ENCODE measurements at regions not wholly inside any gene's neighbourhood (a gene's known extent, or its start where the extent isn't known, plus 50 kb on each side); places are given as distances from the start of the nearest gene placed in this dataset.

DNA sequence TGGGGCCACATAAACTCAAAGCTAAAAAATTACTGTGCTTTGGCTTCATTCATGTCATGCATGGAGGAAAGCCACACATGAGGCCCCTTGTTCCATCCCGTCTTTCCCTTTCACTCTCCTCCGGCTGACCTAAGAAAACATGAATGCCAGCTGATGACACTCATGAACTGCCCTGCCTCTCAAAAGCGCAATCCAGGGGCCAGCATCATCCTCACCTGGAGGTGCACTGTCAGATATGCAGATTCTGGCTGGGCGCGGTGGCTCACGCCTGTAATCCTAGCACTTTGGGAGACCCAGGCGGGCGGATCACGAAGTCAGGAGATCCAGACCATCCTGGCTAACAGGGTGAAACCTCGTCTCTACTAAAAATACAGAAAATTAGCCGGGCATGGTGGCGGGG lies 116.1 kb upstream of the FOXN3 start:
- CTCF ChIA-PET: no interaction called here
- H3K9me3 ChIP-seq (ENCODE audit: control insufficient read depth, insufficient read depth, low read length): no peaks in the 10 kb centered on the region
- no peak overlapping the region for H3K27ac ChIP-seq (ENCODE audit: low read depth, low read length)
- H3K27me3 ChIP-seq (ENCODE audit: control insufficient read depth, insufficient read depth, low read length): no peaks in the 10 kb centered on the region
- H3K4me3 ChIP-seq (ENCODE audit: low read depth, low read length): no peak overlapping the region
- no peak for DNase-seq (ENCODE audit: low read depth, low spot score)
- TF ChIP-seq, protein P1, sequence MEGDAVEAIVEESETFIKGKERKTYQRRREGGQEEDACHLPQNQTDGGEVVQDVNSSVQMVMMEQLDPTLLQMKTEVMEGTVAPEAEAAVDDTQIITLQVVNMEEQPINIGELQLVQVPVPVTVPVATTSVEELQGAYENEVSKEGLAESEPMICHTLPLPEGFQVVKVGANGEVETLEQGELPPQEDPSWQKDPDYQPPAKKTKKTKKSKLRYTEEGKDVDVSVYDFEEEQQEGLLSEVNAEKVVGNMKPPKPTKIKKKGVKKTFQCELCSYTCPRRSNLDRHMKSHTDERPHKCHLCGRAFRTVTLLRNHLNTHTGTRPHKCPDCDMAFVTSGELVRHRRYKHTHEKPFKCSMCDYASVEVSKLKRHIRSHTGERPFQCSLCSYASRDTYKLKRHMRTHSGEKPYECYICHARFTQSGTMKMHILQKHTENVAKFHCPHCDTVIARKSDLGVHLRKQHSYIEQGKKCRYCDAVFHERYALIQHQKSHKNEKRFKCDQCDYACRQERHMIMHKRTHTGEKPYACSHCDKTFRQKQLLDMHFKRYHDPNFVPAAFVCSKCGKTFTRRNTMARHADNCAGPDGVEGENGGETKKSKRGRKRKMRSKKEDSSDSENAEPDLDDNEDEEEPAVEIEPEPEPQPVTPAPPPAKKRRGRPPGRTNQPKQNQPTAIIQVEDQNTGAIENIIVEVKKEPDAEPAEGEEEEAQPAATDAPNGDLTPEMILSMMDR (IDR thresholded peaks at IDR 0.05; ENCODE audit: low read depth, low read length): no peak
- POLR2A ChIA-PET: no interaction called here

DNA sequence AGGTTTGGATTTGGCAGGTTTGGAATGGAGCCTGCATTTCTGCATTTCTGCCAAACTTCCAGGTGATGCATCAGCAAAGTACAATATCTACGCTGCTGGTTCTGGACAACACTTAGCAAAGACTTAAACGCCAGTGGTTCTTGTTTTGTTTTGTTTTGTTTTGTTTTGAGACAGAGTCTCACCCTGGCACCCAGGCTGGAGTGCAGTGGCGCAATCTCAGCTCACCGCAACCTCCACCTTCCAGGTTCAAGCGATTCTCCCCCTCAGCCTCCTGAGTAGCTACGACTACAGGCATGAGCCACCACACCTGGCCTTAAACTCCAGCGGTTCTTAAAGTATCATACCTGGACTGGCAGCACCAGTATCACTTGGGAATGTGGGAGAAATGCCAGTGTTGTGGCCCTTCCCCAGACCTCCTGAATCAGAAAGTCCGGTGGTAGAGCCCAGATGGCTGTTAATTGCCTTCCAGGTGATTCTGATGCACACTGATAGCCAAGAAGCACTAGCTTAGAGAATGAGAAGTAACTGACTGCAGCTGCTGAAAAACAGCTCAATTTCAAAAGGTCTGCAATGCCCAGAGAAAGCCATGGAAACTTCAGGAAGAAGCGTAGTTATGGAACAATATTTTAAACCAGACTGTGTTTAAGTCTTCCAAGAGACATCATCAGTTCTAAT lies 114.8 kb upstream of the FOXN3 start:
- H3K27ac ChIP-seq (ENCODE audit: low read depth, low read length): no peak overlapping the region
- H3K4me3 ChIP-seq (ENCODE audit: low read depth, low read length): no peak overlapping the region
- TF ChIP-seq, protein P1 (IDR thresholded peaks at IDR 0.05; ENCODE audit: low read depth, low read length): no peak
- CTCF ChIA-PET: interaction anchor here (0.6 kb wide), 2 partner anchors 121 to 491 kb away, joined by 3 read pairs; no protein-coding TSS in a partner anchor
- H3K9me3 ChIP-seq (ENCODE audit: control insufficient read depth, insufficient read depth, low read length): no peaks in the 10 kb centered on the region
- H3K27me3 ChIP-seq (ENCODE audit: control insufficient read depth, insufficient read depth, low read length): no peaks in the 10 kb centered on the region
- POLR2A ChIA-PET: no interaction called here
- no peak for DNase-seq (ENCODE audit: low read depth, low spot score)

DNA sequence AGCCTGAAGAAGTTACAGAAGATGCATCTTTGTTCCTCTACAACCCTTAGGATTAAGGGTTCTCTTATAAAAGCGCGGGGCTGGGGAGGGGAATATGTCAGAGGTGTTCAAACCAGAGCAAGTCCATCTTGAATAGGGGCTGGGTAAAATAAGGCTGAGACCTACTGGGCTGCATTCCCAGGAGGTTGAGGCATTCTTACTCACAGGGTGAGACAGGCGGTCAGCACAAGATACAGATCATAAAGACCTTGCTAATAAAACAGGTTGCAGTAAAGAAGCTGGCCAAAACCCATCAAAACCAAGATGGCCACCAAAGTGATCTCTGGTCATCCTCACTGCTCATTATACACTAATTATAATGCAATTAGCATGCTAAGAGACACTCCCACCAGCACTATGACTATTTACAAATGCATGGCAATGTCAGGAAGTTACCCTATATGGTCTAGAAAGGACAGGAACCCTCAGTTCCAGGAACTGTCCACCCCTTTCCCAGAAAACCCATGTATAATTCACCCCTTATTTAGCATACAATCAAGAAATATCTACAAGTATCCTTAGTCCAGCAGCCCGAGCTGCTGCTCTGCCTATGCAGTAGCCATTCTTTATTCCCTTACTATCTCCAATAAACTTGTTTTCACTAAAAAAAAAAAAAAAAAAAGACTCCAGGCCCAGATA lies 108.1 kb upstream of the FOXN3 start:
- H3K27ac ChIP-seq (ENCODE audit: low read depth, low read length): no peak overlapping the region
- peaks cover 4% of the 10 kb centered on the region; the same call in 1 of the 2 replicates for H3K9me3 ChIP-seq (ENCODE audit: control insufficient read depth, insufficient read depth, low read length)
- POLR2A ChIA-PET: interaction anchor here (0.7 kb wide), 1 partner anchor 99 kb away, joined by 4 read pairs; no protein-coding TSS in a partner anchor
- CTCF ChIA-PET: no interaction called here
- H3K4me3 ChIP-seq (ENCODE audit: low read depth, low read length): no peak overlapping the region
- DNase-seq (ENCODE audit: low read depth, low spot score): no peak
- no peaks in the 10 kb centered on the region for H3K27me3 ChIP-seq (ENCODE audit: control insufficient read depth, insufficient read depth, low read length)
- TF ChIP-seq, protein P1 (IDR thresholded peaks at IDR 0.05; ENCODE audit: low read depth, low read length): no peak

DNA sequence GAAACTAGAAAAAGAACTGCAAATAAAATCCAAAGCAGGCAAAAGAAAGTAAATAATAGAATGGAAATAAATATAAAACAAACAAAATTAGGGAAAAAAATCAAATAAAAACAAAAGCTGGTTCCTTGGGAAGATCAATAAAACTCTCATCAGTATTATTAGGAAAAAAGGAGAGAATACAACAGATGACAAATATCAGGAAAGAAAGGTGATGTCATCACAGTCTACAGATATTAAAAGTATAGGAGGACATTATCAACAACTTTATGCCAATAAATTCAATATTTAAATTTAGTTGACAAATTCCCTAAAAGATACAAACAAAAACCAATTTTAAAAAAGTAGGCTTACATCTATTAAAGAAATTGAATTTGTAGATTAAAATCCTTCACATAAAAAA lies 107.4 kb upstream of the FOXN3 start:
- H3K4me3 ChIP-seq (ENCODE audit: low read depth, low read length): no peak overlapping the region
- H3K27me3 ChIP-seq (ENCODE audit: control insufficient read depth, insufficient read depth, low read length): no peaks in the 10 kb centered on the region
- H3K9me3 ChIP-seq (ENCODE audit: control insufficient read depth, insufficient read depth, low read length): peaks cover 6% of the 10 kb centered on the region; the same call in 1 of the 2 replicates
- CTCF ChIA-PET: interaction anchor here (0.6 kb wide), 1 partner anchor 29 kb away, joined by 6 read pairs; no protein-coding TSS in a partner anchor
- DNase-seq (ENCODE audit: low read depth, low spot score): no peak
- TF ChIP-seq, protein P1 (IDR thresholded peaks at IDR 0.05; ENCODE audit: low read depth, low read length): no peak
- POLR2A ChIA-PET: interaction anchor here (0.7 kb wide), 2 partner anchors 19 to 98 kb away, joined by 4 to 8 read pairs; no protein-coding TSS in a partner anchor
- no peak overlapping the region for H3K27ac ChIP-seq (ENCODE audit: low read depth, low read length)

DNA sequence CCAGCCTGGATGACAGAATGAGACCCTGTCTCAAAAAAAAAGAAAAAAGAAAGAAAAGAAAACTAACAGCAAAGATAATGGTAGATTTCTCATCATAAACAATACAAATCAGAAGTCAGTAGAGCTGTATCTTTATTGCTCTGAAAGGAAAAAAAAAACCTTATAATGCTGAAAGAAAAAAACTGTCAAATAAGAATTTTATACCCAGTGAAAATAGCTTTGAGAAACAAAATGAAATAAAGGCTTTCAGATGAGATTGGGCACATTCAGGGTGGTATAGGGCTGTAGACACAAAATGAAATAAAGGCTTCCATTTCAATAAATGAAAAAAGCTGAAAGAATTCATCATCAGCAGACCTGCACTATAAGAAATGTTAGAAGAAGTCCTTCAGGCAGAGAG lies 105.0 kb upstream of the FOXN3 start:
- ChIA-PET POLR2A (no interaction called here), CTCF (no interaction called here)
- no peak overlapping the region for H3K27ac ChIP-seq (ENCODE audit: low read depth, low read length)
- peaks cover 6% of the 10 kb centered on the region; the same call in 1 of the 2 replicates for H3K9me3 ChIP-seq (ENCODE audit: control insufficient read depth, insufficient read depth, low read length)
- DNase-seq (ENCODE audit: low read depth, low spot score): no peak
- H3K4me3 ChIP-seq (ENCODE audit: low read depth, low read length): no peak overlapping the region
- no peaks in the 10 kb centered on the region for H3K27me3 ChIP-seq (ENCODE audit: control insufficient read depth, insufficient read depth, low read length)
- TF ChIP-seq, protein P1 (IDR thresholded peaks at IDR 0.05; ENCODE audit: low read depth, low read length): no peak

All from AG04450 (cell line).